HG03108 (cell line): ENCODE measurements at regions not wholly inside any gene's neighbourhood (a gene's known extent, or its start where the extent isn't known, plus 50 kb on each side); places are given as distances from the start of the nearest gene placed in this dataset.
"Not testable (repeated sequence)": the region's sequence is repeated elsewhere in the genome, so short reads cannot be mapped to it uniquely, and the experiment has no call there.

Experiments used
- ATAC-seq: cut with Tn5 transposase; IDR thresholded peaks from one replicate; pipeline ENCODE4 v1.9.1; 2021; ENCODE audit warnings: moderate library complexity; ENCODE audit not compliant: unreplicated experiment

- ATAC-seq: no peak
Measured at GRCh38 chr4:67333664-67334063, 211.6 kb downstream of the CENPC start.

GRCh38 chr4:67332627-67333026 lies 212.7 kb downstream of the CENPC start:
- no peak for ATAC-seq

GRCh38 chr4:67328393-67328792 lies 216.9 kb downstream of the CENPC start:
- ATAC-seq: no peak

- ATAC-seq: no peak
Measured at GRCh38 chr4:67328018-67328278, 217.4 kb downstream of the CENPC start.

- peak; percentile 95 for ATAC-seq
Measured at GRCh38 chr4:67327245-67328017, 217.9 kb downstream of the CENPC start.

GRCh38 chr4:67325791-67326190 lies 219.5 kb downstream of the CENPC start:
- no peak for ATAC-seq

- no peak for ATAC-seq
Measured at GRCh38 chr4:67320645-67321044, 224.7 kb downstream of the CENPC start.

GRCh38 chr4:67319607-67320006 lies 225.7 kb downstream of the CENPC start:
- ATAC-seq: not testable (repeated sequence)

GRCh38 chr4:67300497-67301185 lies 244.7 kb downstream of the CENPC start:
- ATAC-seq: not testable (repeated sequence)

GRCh38 chr4:67292636-67293035 lies 252.7 kb downstream of the CENPC start:
- no peak for ATAC-seq

GRCh38 chr4:67292045-67292444 lies 253.3 kb downstream of the CENPC start:
- ATAC-seq: no peak

GRCh38 chr4:67291644-67292043 lies 253.7 kb downstream of the CENPC start:
- no peak for ATAC-seq

GRCh38 chr4:67288964-67289363 lies 256.3 kb downstream of the CENPC start:
- no peak for ATAC-seq

GRCh38 chr4:67286724-67287123 lies 258.6 kb downstream of the CENPC start:
- ATAC-seq: no peak

GRCh38 chr4:67282749-67283148 lies 262.6 kb downstream of the CENPC start:
- ATAC-seq: no peak

GRCh38 chr4:67275179-67275750 lies 270.0 kb downstream of the CENPC start:
- ATAC-seq: no peak

- ATAC-seq: not testable (repeated sequence)
Measured at GRCh38 chr4:67274671-67275070, 270.6 kb downstream of the CENPC start.

GRCh38 chr4:67273666-67274065 lies 271.6 kb downstream of the CENPC start:
- ATAC-seq: no peak

GRCh38 chr4:67261971-67262370 lies 283.3 kb downstream of the CENPC start:
- ATAC-seq: no peak

- ATAC-seq: no peak
Measured at GRCh38 chr4:67256388-67257043, 288.8 kb downstream of the CENPC start.

- no peak for ATAC-seq
Measured at GRCh38 chr4:67250131-67250896, 295.0 kb downstream of the CENPC start.
